SU-DHL-6 (cell line): ENCODE measurements at regions not wholly inside any gene's neighbourhood (a gene's known extent, or its start where the extent isn't known, plus 50 kb on each side); places are given as distances from the start of the nearest gene placed in this dataset.

Source experiments
- EZH2phosphoT487 ChIP-seq: fragments of 200-600 bp; sonication (generic), shearing (Covaris generic); conservative IDR thresholded peaks from 2 replicates; pipeline ENCODE4 v1.6.1; 2018; ENCODE audit warnings: mild to moderate bottlenecking, antibody characterized with exemption, low read length, moderate library complexity, mixed read lengths
- TF ChIP-seq, protein P1 (sequence below): fragments of 200-600 bp; sonication (generic); IDR thresholded peaks from one replicate; pipeline ENCODE4 v1.5.1; 2017; ENCODE audit warnings: antibody characterized with exemption, mild to moderate bottlenecking, low read length, moderate library complexity; ENCODE audit not compliant: insufficient read depth, poor library complexity, severe bottlenecking

DNA sequence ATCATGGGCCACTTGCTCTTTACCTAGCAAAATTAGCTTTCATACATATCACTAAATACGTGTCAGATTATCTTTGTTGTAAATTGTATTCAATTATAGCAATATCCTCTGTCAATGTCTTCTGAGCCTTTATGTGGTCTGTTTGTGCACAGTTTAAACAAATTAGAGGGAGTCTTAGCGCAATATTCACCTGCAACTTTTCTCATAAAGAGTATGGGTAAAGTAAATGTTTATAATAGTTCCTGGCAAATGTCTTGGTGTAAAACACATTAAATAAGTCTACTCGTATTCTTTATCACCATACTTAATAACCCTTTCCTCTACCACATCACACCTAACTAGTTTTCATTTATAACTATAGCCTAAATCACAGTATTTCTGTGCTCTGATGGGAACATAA, 169.0 kb downstream of the PCSK1 start:
- TF ChIP-seq, protein P1, sequence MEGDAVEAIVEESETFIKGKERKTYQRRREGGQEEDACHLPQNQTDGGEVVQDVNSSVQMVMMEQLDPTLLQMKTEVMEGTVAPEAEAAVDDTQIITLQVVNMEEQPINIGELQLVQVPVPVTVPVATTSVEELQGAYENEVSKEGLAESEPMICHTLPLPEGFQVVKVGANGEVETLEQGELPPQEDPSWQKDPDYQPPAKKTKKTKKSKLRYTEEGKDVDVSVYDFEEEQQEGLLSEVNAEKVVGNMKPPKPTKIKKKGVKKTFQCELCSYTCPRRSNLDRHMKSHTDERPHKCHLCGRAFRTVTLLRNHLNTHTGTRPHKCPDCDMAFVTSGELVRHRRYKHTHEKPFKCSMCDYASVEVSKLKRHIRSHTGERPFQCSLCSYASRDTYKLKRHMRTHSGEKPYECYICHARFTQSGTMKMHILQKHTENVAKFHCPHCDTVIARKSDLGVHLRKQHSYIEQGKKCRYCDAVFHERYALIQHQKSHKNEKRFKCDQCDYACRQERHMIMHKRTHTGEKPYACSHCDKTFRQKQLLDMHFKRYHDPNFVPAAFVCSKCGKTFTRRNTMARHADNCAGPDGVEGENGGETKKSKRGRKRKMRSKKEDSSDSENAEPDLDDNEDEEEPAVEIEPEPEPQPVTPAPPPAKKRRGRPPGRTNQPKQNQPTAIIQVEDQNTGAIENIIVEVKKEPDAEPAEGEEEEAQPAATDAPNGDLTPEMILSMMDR, result no peak
- no peak for TF ChIP-seq EZH2phosphoT487
